Stimulated activated CD4-positive, alpha-beta T cell treated with anti-CD3 and anti-CD28 coated beads, Interleukin-4, amount 100 ng/mL, for 4 hours (primary cell): ENCODE measurements at regions not wholly inside any gene's neighbourhood (a gene's known extent, or its start where the extent isn't known, plus 50 kb on each side); places are given as distances from the start of the nearest gene placed in this dataset.
"Not testable (repeated sequence)": the region's sequence is repeated elsewhere in the genome, so short reads cannot be mapped to it uniquely, and the experiment has no call there.

Experiments used
- DNase-seq, 2 experiments: peaks; one replicate each; pipeline ENCODE4 v3.0.0-alpha.2; 2020

- DNase-seq = no peak
These were observed 89.8 kb upstream of the KCNE2 start for GRCh38 chr21:34274001-34274400.

- DNase-seq = no peak
These were observed 86.9 kb upstream of the KCNE2 start for GRCh38 chr21:34276711-34277425.

- DNase-seq = no peak
These were observed 85.4 kb upstream of the KCNE2 start for GRCh38 chr21:34278451-34278850.

GRCh38 chr21:34279285-34279684 is 84.5 kb upstream of the KCNE2 start:
- no peak for DNase-seq

GRCh38 chr21:34279883-34280282 is 83.9 kb upstream of the KCNE2 start:
- DNase-seq = no peak

- DNase-seq = no peak
These were observed 83.4 kb upstream of the KCNE2 start for GRCh38 chr21:34280389-34280795.

GRCh38 chr21:34280959-34281358 is 82.8 kb upstream of the KCNE2 start:
- no peak for DNase-seq

- no peak for DNase-seq
These were observed 81.6 kb upstream of the KCNE2 start for GRCh38 chr21:34282223-34282622.

- DNase-seq = no peak
These were observed 79.1 kb upstream of the KCNE2 start for GRCh38 chr21:34284666-34285065.

GRCh38 chr21:34288042-34288441 is 75.8 kb upstream of the KCNE2 start:
- DNase-seq = not testable (repeated sequence)

- DNase-seq = no peak
These were observed 74.0 kb upstream of the KCNE2 start for GRCh38 chr21:34289856-34290255.

GRCh38 chr21:34296878-34297277 is 66.9 kb upstream of the KCNE2 start:
- no peak for DNase-seq

GRCh38 chr21:34298534-34299167 is 65.2 kb upstream of the KCNE2 start:
- DNase-seq = no peak

GRCh38 chr21:34299168-34299539 is 64.7 kb upstream of the KCNE2 start:
- DNase-seq = no peak

- no peak for DNase-seq
These were observed 61.3 kb upstream of the KCNE2 start for GRCh38 chr21:34302521-34302920.

GRCh38 chr21:34305605-34306604 is 57.9 kb upstream of the KCNE2 start:
- no peak for DNase-seq

- no peak for DNase-seq
These were observed 55.7 kb upstream of the KCNE2 start for GRCh38 chr21:34307991-34308532.

- no peak for DNase-seq
These were observed 52.1 kb upstream of the KCNE2 start for GRCh38 chr21:34311561-34312330.

- DNase-seq = no peak
These were observed 50.7 kb upstream of the KCNE2 start for GRCh38 chr21:34313116-34313515.
